ENCODE measurements at regions not wholly inside any gene's neighbourhood (a gene's known extent, or its start where the extent isn't known, plus 50 kb on each side); places are given as distances from the start of the nearest gene placed in this dataset.

DNA sequence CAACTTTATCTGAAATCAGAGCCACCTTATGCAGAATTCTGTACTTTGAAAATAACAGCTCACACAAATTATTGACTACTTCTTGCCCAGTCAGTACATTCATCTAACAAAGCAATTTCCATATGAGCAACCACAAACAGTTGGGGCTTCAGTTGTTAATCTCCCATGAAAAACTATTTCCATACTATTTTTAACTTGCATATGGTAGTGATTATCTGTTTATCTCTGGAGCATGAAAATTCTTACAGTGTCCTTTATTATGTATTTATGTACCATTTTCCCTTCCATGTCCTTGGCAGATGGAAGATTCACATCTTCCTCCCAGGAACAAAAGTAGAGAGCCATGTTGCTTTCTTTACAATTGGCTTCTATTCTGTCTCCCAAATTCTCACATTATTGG lies 285.7 kb downstream of the CRPPA start:
- TF ChIP-seq, protein P1, sequence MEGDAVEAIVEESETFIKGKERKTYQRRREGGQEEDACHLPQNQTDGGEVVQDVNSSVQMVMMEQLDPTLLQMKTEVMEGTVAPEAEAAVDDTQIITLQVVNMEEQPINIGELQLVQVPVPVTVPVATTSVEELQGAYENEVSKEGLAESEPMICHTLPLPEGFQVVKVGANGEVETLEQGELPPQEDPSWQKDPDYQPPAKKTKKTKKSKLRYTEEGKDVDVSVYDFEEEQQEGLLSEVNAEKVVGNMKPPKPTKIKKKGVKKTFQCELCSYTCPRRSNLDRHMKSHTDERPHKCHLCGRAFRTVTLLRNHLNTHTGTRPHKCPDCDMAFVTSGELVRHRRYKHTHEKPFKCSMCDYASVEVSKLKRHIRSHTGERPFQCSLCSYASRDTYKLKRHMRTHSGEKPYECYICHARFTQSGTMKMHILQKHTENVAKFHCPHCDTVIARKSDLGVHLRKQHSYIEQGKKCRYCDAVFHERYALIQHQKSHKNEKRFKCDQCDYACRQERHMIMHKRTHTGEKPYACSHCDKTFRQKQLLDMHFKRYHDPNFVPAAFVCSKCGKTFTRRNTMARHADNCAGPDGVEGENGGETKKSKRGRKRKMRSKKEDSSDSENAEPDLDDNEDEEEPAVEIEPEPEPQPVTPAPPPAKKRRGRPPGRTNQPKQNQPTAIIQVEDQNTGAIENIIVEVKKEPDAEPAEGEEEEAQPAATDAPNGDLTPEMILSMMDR (conservative IDR thresholded peaks at IDR 0.05 in 1 of 2, IDR thresholded peaks at IDR 0.05 in 1 of 2; ENCODE audit: low read depth in 1 of 2, low read length in 2 of 2) = no peak
- TF ChIP-seq EZH2 (IDR thresholded peaks at IDR 0.05; ENCODE audit: low read length, missing control alignments) = no peak
